ENCODE measurements at regions not wholly inside any gene's neighbourhood (a gene's known extent, or its start where the extent isn't known, plus 50 kb on each side); places are given as distances from the start of the nearest gene placed in this dataset.

DNA sequence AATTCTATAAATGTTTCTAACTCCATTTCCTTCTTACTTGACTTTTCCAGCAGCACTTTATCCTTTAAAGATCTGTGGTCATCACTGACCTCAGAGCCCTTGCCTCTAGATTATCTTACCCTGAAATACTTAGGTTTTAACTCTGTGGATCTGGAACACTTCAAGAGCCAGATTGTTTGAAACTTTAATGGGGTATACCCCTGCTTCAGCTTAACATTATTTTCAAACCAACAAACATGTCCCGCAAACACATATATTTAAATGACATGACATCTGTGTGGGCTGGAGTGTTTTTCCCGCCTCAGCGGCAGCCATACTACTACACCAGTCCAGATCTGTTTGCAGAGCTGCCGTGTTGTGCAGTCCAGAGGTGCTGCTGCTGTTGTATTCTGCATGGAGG lies 252.0 kb upstream of the TPM1 start:
- DNase-seq, result no peak

DNA sequence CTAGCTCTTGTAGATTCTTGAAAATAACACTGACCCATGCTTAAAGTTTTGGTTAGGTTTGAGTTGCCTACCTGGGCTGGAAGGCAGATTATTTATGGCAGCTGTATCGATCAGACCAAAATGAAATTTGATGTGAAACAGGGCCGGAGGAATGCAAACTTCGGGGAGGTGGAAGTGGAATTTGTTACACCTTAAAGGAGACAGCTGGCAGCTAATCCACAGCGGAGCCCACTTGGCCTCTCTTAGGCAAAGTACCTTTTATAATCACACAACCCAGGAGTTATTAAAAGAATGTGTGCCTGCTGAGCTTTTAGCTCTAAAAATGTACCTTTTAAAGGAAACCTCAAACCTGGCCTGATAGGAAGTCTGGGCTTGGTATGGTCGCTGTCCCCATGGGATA lies 250.9 kb upstream of the TPM1 start:
- DNase-seq, result no peak

DNA sequence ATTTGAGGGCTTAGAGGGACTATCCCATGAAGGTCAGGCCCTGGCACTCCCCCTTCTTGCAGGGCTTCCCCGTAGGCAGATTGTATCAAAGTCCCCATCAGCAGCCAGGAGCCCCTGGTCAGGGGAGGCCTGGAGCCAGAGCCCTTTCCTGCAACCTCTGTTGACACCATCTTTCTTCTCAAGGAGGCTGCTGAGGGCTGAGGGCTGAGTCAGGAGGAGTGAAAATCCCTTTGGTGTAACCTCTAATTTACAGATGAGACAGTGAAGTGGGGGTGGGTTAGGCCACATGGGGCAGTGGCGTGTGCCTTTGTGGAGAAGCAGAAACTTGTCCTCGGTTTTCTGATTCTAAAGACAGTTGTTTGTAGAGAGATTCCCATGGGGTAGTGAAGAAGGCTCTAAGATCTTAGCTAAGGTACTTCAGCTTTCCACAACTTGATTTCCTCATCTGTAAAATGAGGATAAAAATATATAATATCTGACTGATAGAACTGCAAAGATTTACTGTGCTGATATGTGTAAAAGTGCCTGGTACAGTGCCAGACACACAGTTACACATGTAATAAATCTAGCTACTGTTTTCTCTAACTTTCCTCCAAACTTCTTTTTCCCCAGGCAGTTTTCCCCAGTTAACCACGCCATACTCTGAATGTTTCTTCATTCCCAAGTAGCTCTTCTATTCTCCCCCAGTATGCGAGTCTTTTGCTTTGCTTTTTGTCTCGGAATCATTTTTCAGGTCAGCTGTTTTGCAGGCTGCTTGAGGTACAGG lies 249.4 kb upstream of the TPM1 start:
- no peak for DNase-seq

DNA sequence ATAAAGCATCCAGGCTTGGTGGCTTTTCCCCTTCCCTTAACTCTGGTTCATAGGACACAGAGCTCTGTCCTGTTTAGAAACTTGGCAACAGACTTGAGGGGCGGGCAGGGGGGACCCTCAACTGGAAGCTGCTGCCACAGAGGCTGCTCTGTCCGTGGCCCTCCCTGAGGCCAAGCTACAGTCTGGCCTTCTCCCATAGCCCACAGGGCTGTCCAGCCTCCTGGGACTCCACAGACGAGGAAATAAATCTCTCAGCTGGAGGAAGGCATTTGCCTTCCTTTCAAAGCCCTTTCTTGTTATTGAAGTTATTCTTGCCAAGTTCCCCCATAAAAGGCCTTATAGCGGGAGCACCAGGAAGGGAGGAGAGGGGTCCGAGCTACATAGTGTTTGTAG lies 248.8 kb upstream of the TPM1 start:
- no peak for DNase-seq

DNA sequence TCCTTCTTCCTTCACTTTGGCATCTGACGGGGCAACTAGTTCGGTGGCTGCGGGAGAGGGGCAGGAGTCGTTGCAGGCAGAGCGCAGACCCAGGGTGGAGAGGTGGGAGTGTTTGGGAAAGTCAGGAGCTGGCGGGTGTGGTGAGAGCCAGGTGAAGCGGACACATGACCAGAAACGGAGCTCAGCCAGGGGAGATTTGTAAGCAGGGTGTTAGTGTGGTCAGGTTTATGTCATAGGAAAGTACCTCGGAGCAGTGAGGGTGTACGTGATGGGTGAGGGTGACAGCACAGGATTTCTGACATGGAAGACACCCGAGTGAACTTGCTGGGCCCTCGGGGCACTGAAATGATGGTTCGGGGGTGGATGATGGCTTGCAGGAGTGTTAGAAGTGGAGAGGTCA lies 247.4 kb upstream of the TPM1 start:
- DNase-seq, result no peak

DNA sequence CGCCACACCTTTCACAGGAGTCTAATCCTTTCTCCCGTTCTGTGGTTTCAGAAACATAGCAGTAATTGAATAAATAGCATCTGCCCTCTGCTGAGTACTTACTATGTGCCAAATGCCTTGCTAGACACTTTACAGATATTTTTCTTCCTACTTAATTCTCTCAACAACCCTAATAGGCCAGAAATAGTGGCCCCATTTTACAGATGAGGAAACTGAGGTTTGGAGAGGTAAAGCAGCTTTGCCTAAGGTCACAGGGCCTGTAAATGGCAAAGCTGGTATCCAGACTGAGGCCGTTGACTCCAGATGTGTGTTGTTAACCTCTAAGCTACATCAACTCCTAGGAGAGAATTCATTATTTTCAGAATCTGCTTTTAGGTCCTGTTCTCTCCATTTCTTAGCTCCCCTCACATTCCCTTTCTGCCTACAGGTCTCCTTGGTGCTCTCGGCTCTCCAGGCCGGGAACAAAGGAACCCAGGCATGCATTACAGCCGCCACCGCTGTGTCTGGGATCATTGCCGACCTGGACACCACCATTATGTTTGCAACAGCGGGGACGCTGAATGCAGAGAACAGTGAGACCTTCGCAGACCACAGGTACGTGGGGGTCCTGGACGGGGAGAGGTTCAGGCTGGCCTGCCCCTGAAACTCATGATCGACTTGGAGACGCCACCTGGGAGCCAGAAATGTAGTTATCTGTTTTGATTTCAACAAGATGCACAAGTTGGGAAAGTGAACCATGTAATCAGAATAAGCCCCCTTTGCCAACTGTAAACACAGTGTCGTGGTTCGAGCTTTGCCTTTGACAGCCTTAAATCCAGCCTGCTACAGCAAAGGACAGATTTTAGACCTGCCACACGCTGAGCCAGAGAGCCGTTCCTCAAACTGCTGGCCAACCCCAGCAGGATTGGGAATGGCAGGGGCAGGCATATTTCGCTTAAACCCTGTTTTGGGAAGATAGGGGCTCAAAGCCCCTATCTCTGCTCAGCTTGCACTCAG lies 246.5 kb upstream of the TPM1 start:
- DNase-seq, result no peak

- DNase-seq, result no peak
Measured at GRCh38 chr15:62797171-62797570, 245.4 kb upstream of the TPM1 start.

GRCh38 chr15:62798536-62798935 lies 244.0 kb upstream of the TPM1 start:
- no peak for DNase-seq

DNA sequence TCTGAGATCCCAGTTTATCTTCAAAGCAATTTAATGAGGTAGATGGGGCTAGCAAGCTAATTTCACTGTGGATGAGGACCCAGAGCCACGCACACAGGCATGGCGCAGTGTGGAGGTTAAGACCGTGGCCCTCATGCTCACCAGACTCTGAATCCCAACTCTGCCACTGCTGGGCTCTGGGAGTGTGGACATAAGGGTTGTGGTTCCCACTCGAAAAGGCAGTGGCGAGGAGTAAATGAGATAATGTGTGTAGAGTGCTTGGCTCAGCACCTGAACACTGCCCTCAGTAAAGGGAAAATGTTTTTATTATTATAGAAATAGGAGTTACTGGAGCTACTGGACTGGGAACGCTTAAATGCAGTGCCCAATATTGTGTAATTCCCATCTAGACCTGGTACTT lies 243.5 kb upstream of the TPM1 start:
- no peak for DNase-seq

GRCh38 chr15:62799919-62800318 lies 242.6 kb upstream of the TPM1 start:
- no peak for DNase-seq

DNA sequence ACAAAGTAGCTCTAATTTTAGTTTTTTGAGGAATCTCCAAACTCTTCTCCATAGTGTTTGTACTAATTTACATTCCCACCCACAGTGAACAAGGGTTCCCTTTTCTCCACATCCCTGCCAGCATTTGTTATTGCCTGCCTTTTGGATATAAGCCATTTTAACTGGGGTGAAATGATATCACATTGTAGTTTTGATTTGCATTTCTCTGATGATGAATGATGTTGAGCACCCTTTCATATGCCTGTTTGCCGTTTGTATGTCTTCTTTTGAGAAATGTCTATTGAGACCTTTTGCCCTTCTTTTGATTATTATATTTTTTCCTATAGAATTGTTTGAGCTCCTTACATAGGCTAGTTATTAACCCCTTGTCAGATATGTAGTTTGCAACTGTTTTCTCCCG lies 239.9 kb upstream of the TPM1 start:
- no peak for DNase-seq

GRCh38 chr15:62803856-62804400 lies 238.6 kb upstream of the TPM1 start:
- no peak for DNase-seq

DNA sequence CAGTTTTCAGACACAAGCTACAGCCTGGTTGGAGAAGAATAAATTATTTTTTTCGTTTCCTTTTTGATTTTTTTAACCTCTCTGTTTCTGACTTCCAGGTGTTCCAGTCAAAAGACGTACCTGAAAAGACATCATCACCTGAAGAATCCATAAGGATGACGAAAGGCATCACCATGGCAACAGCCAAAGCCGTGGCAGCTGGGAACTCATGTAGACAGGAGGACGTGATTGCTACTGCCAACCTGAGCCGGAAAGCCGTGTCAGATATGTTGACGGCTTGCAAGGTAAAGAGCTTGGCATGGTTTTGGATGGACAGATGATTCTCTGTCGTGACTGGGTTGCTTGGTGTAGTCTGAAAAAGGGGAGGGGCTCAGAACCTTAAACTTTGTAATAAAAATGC lies 237.0 kb upstream of the TPM1 start:
- DNase-seq, result no peak

GRCh38 chr15:62807539-62808130 lies 234.9 kb upstream of the TPM1 start:
- DNase-seq, result no peak

DNA sequence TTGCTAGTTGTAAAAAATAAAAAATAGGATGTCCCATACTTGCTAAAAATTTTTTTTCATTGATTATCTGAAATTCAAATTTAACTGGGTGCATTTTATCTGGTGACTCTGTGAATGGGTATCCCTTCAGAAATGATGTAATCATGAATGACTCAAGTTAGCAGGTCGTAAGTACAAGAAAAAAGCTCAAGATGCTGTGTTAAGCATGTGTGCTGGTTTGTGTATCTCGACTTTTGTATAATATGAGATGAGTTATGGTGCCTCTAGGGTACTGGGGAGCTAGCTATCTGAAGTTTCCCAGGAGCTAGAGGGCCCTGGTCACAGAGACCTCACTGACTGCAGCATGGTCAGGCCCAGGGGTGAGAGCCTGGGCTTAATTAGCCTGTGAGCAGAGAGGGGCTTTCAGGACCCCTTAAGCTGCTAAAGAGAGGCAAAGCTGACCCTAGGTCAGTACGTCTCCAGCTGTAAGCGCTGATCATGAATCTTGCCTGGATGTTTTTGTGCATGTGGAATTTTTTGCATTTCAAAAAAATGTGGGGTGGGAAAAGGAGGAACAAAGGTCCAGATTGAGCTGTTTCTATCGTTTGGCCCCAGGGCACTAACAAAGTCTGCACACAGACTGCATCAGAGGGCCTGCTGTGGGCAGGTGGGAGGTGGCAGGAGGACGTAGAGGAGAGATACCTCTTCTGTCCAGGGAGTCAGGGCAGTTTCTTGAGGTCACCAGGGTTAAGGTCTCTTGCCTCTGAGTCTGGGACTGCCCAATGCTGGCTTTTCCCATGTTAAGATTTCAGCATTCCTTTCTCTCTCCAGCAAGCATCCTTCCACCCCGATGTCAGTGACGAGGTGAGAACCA lies 233.2 kb upstream of the TPM1 start:
- peak; percentile 60 for DNase-seq

DNA sequence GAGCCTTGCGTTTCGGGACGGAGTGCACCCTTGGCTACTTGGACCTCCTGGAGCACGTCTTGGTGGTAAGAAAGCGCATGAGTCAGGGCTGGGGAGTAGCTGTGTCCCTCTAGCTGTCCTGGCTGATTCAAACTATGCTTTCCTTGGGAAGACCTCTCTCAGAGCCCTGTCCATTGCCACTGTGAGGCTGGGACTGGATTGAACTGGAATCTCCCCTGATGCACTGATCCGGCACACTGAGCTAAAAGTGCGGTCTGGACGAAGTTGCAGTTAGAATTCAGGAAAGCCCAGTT lies 232.6 kb upstream of the TPM1 start:
- DNase-seq, result no peak

- no peak for DNase-seq
Measured at GRCh38 chr15:62812515-62812835, 230.1 kb upstream of the TPM1 start.

DNA sequence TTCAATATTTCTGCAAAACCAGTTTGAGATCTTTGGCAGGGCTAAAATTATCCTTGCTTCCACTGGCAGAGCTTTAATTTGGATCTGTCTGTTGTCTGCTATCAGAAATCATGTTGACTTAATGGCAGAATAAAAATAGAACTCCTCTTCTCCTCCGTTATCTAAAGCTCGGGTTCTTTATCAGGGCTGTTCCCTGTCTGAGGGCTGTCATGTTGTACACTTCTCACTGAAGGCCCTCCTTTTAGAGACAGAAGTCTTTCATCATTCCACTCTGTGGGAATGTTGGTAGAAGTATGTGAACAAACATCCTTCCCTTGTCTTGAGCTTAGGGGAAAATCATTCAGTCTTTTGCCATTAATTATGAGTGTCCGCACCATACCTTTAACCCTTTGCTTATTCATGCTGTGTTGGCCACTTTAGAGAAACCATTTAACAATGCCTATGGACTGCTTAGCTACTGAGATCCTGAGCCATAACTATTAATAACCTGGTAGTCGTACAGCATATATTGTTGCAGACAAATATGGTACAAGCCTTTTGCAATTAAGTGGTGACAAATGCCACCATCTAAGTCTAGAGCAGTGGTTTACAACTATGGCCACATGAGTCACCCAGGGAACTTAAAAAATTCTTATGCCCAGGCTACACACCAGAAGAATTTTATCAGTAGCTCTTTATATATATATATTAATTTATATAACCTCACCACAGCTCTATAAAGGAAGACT lies 226.0 kb upstream of the TPM1 start:
- peak; percentile 15 for DNase-seq

DNA sequence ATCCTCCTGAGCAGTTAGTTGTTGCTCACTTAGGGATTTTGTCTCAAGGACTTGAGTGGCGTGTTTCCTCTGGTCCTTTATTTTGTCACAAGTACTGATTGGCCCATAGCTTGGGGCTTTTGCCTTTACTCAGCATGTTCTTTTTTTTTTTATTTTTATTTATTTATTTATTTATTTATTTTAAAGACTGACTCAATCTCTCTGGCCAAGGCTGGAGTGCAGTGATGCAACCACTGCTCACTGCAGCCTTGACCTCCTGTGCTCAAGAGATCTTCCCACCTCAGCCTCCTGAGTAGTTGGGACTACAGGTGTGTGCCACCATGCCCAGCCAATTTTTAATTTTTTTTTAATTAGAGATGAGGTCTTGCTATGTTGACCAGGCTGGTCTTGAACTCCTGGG lies 223.9 kb upstream of the TPM1 start:
- DNase-seq, result no peak

DNA sequence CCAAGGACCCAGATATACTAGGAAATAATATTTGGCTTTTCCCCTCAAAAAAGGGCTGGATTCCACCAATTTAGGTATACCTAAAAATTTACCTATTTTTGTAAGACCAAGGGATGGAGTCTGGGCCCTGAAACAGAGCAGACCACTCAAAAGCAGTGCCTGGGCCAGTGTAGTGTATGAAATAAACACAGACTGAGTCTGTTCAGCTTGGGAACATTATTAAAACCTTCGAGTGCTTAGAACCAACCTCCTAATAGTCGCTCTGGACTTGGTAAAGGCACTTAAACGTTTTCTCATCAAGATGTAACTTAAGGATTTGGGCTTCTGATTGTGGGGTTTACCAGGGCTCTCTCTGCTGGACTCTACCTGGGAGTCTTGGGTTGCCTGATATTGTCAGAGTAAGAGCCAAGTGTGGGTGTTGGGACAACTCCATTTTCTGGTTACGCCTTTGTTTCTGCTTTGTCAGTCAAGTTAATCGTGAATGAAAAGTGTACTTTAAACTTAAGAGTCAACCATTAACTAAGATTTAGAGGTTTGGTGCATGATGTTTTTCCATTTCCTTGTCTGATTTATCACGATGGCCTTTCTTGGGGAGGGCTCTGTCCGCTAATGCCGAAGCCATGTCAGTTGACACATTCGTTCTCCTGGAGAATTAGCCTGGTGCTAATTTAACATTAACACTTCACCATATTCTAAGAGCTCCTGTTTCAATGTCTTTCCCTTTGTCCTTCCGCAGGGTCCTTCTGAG lies 221.0 kb upstream of the TPM1 start:
- DNase-seq, result no peak

DNA sequence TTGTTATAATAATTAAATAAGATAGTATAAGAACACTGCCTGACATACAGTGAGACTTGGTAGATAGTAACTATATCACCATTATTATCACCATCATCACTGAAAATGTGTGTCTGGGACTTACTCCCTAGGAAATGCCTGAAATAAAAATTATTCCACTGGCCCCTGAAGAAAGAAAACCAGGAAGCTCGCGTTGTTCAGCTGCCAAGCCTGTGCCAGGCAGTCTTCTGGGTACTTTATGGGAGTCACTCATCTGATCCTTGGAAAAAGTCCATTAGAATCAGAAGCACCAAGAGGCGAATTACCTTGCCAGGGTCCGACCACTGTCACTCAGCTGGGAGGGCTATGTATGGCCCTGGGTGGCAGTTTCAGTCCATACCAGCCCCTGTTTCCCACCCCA lies 220.3 kb upstream of the TPM1 start:
- DNase-seq, result no peak

Measured in NCI-H226 (cell line).